DMS 273 treated with DMSO at 0.1 percent for 48 hours (cell line): ENCODE measurements at regions not wholly inside any gene's neighbourhood (a gene's known extent, or its start where the extent isn't known, plus 50 kb on each side); places are given as distances from the start of the nearest gene placed in this dataset.
"Not testable (repeated sequence)": the region's sequence is repeated elsewhere in the genome, so short reads cannot be mapped to it uniquely, and the experiment has no call there.

ENCODE experiments used
- DNase-seq: peaks from one replicate; lab custom pipeline; 2025; lab: John Stamatoyannopoulos, UW

GRCh38 chr7:32648408-32649156 lies 153.3 kb downstream of the AVL9 start:
- no peak for DNase-seq

DNA sequence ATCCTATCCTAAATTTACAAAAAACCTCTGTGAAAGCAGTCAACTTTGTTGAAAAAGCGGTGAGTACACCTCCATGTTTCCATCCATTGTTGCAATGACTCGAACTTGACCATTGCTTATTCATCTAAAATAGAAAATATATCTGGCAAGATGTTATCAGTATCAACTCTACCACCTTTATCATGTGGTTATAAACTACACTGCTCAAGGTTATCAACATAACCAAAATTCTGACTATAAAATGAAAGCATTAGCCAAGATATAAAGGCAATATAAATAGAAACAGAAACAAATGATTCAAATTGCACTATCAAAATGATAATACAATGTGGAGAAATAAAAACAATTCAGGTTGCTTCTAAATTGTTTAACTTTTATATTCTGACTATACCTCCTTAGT lies 150.0 kb downstream of the AVL9 start:
- DNase-seq, result not testable (repeated sequence)

GRCh38 chr7:32643194-32643593 lies 147.9 kb downstream of the AVL9 start:
- DNase-seq, result no peak

- DNase-seq, result no peak
Measured at GRCh38 chr7:32639122-32639521, 143.8 kb downstream of the AVL9 start.

DNA sequence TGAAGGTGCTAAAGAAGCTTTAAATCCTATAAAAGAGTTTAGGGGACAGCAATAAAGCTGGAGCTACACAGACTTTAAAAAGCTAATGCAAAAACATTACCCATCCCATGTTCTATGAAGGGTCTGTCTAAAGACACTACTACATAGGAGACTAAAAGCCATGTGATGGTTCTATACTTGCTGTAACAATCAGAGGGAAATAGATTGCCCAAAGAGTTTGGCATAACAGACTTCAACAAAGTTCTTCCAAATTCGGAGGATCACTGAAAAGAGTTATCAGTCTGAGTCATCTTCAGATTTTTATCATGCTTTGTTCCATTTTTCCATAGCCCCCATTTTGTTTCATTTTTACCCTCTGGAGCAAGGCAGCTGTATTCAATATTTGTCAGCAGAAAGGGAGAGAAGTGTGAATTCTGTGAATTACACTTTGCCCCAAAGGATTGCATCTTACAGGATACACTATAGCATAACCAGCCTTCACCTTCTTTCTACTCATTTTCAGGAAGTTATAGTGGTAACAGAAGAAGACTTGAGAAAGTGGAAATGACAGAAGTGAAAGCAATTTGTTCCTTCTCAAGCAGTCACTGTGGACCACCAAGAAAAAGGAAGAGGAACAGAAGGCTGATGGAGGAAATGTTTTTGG lies 143.3 kb downstream of the AVL9 start:
- DNase-seq, result not testable (repeated sequence)
